ENCODE measurements at regions not wholly inside any gene's neighbourhood (a gene's known extent, or its start where the extent isn't known, plus 50 kb on each side); places are given as distances from the start of the nearest gene placed in this dataset.
"Not testable (repeated sequence)": the region's sequence is repeated elsewhere in the genome, so short reads cannot be mapped to it uniquely, and the experiment has no call there.

DNA sequence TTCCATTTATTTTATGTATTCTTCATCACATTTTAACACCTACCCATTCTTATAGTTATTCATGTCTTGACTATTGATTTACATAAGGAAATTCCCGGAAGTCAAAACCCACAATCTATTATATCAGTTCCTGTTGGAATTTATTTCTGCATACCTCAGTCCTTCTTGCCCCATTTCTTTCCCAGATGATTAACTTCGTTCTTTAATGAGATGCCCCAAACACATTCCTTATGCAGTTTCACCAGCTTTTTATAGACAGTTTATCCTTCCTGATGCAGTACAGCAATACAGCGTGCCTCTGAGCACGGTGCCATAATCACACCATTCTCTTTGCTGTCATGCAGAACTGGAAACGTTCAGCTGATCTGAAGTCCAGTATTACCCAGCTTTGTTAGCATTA is 175.8 kb upstream of the NANOGP8 start:
- H3K27me3 Mint-ChIP-seq (ENCODE audit: low read depth in 2 of 2) = no peaks in the 10 kb centered on the region
- H3K4me3 Mint-ChIP-seq = no peak overlapping the region
- ATAC-seq = no peak
- Histone ChIP-seq H3K27me3 (ENCODE audit: control insufficient read depth, insufficient read depth, low read length) (no peaks in the 10 kb centered on the region), H3K9me3 (ENCODE audit: control insufficient read depth, insufficient read depth, low read length) (no peaks in the 10 kb centered on the region), H3K36me3 (ENCODE audit: control insufficient read depth, insufficient read depth, low read length) (no peaks in the 10 kb centered on the region), H3K27ac (ENCODE audit: low read length) (no peak overlapping the region), H3K4me1 (ENCODE audit: control insufficient read depth, insufficient read depth, low read length) (no peaks in the 10 kb centered on the region), H3K4me3 (ENCODE audit: low read length) (no peak overlapping the region)
- DNase-seq = no peak
- intact Hi-C loops (cut with micrococcal nuclease) = no loop called here
- peaks cover 3% of the 10 kb centered on the region in 2 donors for H3K9me3 Mint-ChIP-seq
- TF ChIP-seq, protein P1, sequence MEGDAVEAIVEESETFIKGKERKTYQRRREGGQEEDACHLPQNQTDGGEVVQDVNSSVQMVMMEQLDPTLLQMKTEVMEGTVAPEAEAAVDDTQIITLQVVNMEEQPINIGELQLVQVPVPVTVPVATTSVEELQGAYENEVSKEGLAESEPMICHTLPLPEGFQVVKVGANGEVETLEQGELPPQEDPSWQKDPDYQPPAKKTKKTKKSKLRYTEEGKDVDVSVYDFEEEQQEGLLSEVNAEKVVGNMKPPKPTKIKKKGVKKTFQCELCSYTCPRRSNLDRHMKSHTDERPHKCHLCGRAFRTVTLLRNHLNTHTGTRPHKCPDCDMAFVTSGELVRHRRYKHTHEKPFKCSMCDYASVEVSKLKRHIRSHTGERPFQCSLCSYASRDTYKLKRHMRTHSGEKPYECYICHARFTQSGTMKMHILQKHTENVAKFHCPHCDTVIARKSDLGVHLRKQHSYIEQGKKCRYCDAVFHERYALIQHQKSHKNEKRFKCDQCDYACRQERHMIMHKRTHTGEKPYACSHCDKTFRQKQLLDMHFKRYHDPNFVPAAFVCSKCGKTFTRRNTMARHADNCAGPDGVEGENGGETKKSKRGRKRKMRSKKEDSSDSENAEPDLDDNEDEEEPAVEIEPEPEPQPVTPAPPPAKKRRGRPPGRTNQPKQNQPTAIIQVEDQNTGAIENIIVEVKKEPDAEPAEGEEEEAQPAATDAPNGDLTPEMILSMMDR (IDR thresholded peaks at IDR 0.05) = no peak
- no peaks in the 10 kb centered on the region for H3K36me3 Mint-ChIP-seq
- no peaks in the 10 kb centered on the region for H3K4me1 Mint-ChIP-seq
- H3K27ac Mint-ChIP-seq = no peak overlapping the region
- WGBS (ENCODE audit: insufficient coverage) = 74% methylated on average over 5 of the region's 5 CpGs

DNA sequence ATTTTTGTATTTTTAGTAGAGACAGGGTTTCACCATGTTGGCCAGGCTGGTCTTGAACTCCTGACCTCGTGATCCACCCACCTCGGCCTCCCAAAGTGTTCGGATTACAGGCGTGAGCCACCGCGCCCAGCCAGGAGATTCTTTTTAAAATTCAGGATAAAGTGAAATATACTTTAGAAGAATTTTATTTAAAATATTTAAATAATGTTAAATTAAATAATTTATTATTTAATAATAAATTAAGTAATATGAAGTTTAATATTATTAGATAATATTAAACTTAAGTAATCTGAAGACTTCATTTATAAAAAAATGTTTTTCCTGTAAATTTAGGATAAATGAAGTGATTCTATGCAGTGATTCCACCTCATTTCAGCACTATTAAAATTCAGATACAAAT is 175.2 kb upstream of the NANOGP8 start:
- H3K4me3 Mint-ChIP-seq; H3K4me1 ChIP-seq (ENCODE audit: control insufficient read depth, insufficient read depth, low read length); H3K36me3 Mint-ChIP-seq; H3K27me3 ChIP-seq (ENCODE audit: control insufficient read depth, insufficient read depth, low read length); H3K27ac ChIP-seq (ENCODE audit: low read length); DNase-seq; H3K9me3 Mint-ChIP-seq; H3K4me1 Mint-ChIP-seq; ATAC-seq; H3K27me3 Mint-ChIP-seq (ENCODE audit: low read depth in 2 of 2); H3K9me3 ChIP-seq (ENCODE audit: control insufficient read depth, insufficient read depth, low read length); H3K36me3 ChIP-seq (ENCODE audit: control insufficient read depth, insufficient read depth, low read length); H3K4me3 ChIP-seq (ENCODE audit: low read length); H3K27ac Mint-ChIP-seq; intact Hi-C loops (cut with micrococcal nuclease): not testable (repeated sequence)
- WGBS (ENCODE audit: insufficient coverage) = 100% methylated on average over 2 of the region's 6 CpGs

DNA sequence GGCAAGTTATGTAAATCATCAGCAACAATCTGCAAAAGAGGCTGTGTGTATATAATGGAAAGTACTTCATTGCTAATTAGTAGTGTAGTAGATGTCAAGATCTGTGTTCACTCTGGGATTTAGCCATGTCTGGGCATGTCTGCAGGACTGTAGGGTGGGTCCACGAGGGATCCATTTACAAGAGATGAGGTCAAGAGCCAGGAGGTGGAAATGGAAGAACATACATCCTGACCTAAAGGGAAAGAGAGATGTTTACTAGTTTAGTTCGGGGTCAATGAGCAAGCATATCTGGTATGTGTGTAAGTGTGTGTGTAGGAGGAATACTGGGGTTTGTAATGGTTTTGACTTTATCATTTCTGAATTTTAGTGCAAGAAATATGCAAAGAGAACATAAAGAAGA is 171.5 kb upstream of the NANOGP8 start:
- peaks cover 4% of the 10 kb centered on the region in 2 donors for H3K9me3 Mint-ChIP-seq
- TF ChIP-seq, protein P1 (IDR thresholded peaks at IDR 0.05) = no peak

DNA sequence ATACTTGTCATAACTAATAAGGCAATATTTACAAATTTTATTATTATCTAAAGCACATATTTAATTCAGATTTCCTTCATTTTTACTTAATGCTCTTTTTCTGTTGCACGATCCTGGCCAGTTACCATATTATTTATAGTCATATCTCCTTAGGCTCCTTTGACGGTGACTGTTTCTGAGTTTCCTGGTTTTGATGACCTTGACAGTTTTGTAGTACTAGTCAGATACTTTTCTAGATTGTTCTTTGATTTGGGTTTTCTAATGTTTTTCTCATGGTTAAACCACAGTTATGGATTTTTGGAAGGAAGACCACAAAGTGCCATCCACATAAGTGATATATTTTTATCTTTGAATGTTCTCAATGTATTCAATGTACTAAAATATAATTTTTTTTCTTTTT is 171.0 kb upstream of the NANOGP8 start:
- H3K4me3 ChIP-seq (ENCODE audit: low read length) = no peak overlapping the region
- DNase-seq = no peak
- no peaks in the 10 kb centered on the region for H3K27me3 Mint-ChIP-seq (ENCODE audit: low read depth in 2 of 2)
- no peak overlapping the region for H3K4me3 Mint-ChIP-seq
- no peak overlapping the region for H3K27ac Mint-ChIP-seq
- no peaks in the 10 kb centered on the region for H3K27me3 ChIP-seq (ENCODE audit: control insufficient read depth, insufficient read depth, low read length)
- H3K9me3 ChIP-seq (ENCODE audit: control insufficient read depth, insufficient read depth, low read length) = no peaks in the 10 kb centered on the region
- peaks cover 5 to 8% of the 10 kb centered on the region in 2 donors for H3K9me3 Mint-ChIP-seq
- ATAC-seq = no peak
- H3K27ac ChIP-seq (ENCODE audit: low read length) = no peak overlapping the region
- H3K36me3 ChIP-seq (ENCODE audit: control insufficient read depth, insufficient read depth, low read length) = no peaks in the 10 kb centered on the region
- TF ChIP-seq, protein P1 (IDR thresholded peaks at IDR 0.05) = no peak
- WGBS (ENCODE audit: insufficient coverage) = 57% methylated on average over 1 of the region's 2 CpGs
- intact Hi-C loops (cut with micrococcal nuclease) = no loop called here
- no peaks in the 10 kb centered on the region for H3K4me1 ChIP-seq (ENCODE audit: control insufficient read depth, insufficient read depth, low read length)
- H3K36me3 Mint-ChIP-seq = no peaks in the 10 kb centered on the region
- no peaks in the 10 kb centered on the region for H3K4me1 Mint-ChIP-seq

More for the DNA sequence above, 171.5 kb upstream of the NANOGP8 start:
- H3K36me3 ChIP-seq (ENCODE audit: control insufficient read depth, insufficient read depth, low read length) = no peaks in the 10 kb centered on the region
- H3K4me3 ChIP-seq (ENCODE audit: low read length) = no peak overlapping the region
- no peaks in the 10 kb centered on the region for H3K9me3 ChIP-seq (ENCODE audit: control insufficient read depth, insufficient read depth, low read length)
- no peaks in the 10 kb centered on the region for H3K27me3 ChIP-seq (ENCODE audit: control insufficient read depth, insufficient read depth, low read length)
- Mint-ChIP-seq H3K27ac (no peak overlapping the region), H3K4me3 (no peak overlapping the region), H3K27me3 (ENCODE audit: low read depth in 2 of 2) (no peaks in the 10 kb centered on the region), H3K36me3 (no peaks in the 10 kb centered on the region), H3K4me1 (no peaks in the 10 kb centered on the region)
- H3K4me1 ChIP-seq (ENCODE audit: control insufficient read depth, insufficient read depth, low read length) = no peaks in the 10 kb centered on the region
- DNase-seq (no peak), ATAC-seq (no peak)
- WGBS (ENCODE audit: insufficient coverage) = 83% methylated on average over 2 of the region's 2 CpGs
- no peak overlapping the region for H3K27ac ChIP-seq (ENCODE audit: low read length)
- intact Hi-C loops (cut with micrococcal nuclease) = no loop called here

DNA sequence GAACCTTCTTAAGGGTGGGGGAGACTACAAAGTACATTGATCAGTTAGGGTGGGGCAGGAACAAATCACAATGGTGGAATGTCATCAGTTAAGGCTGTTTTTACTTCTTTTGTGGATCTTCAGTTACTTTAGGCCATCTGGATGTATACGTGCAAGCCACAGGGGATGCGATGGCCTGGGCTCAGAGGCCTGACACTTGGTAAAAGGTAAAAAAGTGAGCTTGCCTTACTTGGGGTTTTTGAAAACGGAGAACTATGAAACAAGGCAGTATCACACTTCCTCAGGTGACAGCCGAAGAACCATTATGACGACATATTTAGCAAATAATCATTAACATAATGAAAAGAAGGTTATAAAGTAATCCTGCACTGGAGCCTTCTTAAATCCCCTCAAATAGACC is 169.8 kb upstream of the NANOGP8 start:
- ATAC-seq; H3K27ac ChIP-seq (ENCODE audit: low read length); H3K36me3 ChIP-seq (ENCODE audit: control insufficient read depth, insufficient read depth, low read length); H3K27me3 ChIP-seq (ENCODE audit: control insufficient read depth, insufficient read depth, low read length); H3K4me3 Mint-ChIP-seq; DNase-seq; H3K4me3 ChIP-seq (ENCODE audit: low read length); H3K9me3 ChIP-seq (ENCODE audit: control insufficient read depth, insufficient read depth, low read length); H3K4me1 ChIP-seq (ENCODE audit: control insufficient read depth, insufficient read depth, low read length); H3K27me3 Mint-ChIP-seq (ENCODE audit: low read depth in 2 of 2); H3K36me3 Mint-ChIP-seq; H3K9me3 Mint-ChIP-seq; H3K27ac Mint-ChIP-seq; H3K4me1 Mint-ChIP-seq; intact Hi-C loops (cut with micrococcal nuclease): not testable (repeated sequence)
- WGBS (ENCODE audit: insufficient coverage) = 95% methylated on average over 5 of the region's 5 CpGs
